ENCODE measurements at regions not wholly inside any gene's neighbourhood (a gene's known extent, or its start where the extent isn't known, plus 50 kb on each side); places are given as distances from the start of the nearest gene placed in this dataset.

GRCh38 chr1:103931891-103932290, 182.2 kb downstream of the AMY1C start:
- Mint-ChIP-seq H3K9me3 (peaks cover 0 to 7% (median 3%) of the 10 kb centered on the region in 7 donors), H3K4me1 (no peaks in the 10 kb centered on the region), H3K27ac (no peak overlapping the region), H3K4me3 (no peak overlapping the region), H3K27me3 (ENCODE audit: low read depth in 3 of 3) (no peaks in the 10 kb centered on the region), H3K36me3 (no peaks in the 10 kb centered on the region)
- Histone ChIP-seq H3K27me3 (ENCODE audit: control insufficient read depth in 2 of 2, insufficient read depth in 2 of 2, low read length in 2 of 2) (no peaks in the 10 kb centered on the region), H3K27ac (ENCODE audit: low read depth in 1 of 2, low read length in 2 of 2) (no peak overlapping the region), H2AFZ (ENCODE audit: insufficient read depth, low read depth, low read length, poor library complexity, severe bottlenecking) (no peak overlapping the region), H3K79me2 (ENCODE audit: insufficient read depth, low read length) (no peaks in the 10 kb centered on the region), H3K4me2 (replicated peaks; ENCODE audit: extremely low read depth, low read length, poor library complexity, severe bottlenecking) (no peak overlapping the region), H3K9ac (ENCODE audit: insufficient read depth, low read length, poor library complexity, severe bottlenecking) (no peak overlapping the region), H3K4me1 (ENCODE audit: control insufficient read depth in 1 of 2, insufficient read depth in 2 of 2, low read length in 2 of 2) (no peaks in the 10 kb centered on the region), H3K9me3 (replicated peaks in 1 of 2; ENCODE audit: control insufficient read depth in 1 of 2, insufficient read depth in 1 of 2, low read length in 2 of 2) (no peaks in the 10 kb centered on the region), H3K4me3 (replicated peaks in 1 of 3; ENCODE audit: low read depth in 2 of 3, low read length in 3 of 3) (no peak overlapping the region), H4K20me1 (ENCODE audit: insufficient read depth, low read length) (no peaks in the 10 kb centered on the region), H3K36me3 (replicated peaks in 1 of 2; ENCODE audit: control insufficient read depth in 1 of 2, insufficient read depth in 2 of 2, low read length in 2 of 2) (no peaks in the 10 kb centered on the region)
- TF ChIP-seq, protein P1, sequence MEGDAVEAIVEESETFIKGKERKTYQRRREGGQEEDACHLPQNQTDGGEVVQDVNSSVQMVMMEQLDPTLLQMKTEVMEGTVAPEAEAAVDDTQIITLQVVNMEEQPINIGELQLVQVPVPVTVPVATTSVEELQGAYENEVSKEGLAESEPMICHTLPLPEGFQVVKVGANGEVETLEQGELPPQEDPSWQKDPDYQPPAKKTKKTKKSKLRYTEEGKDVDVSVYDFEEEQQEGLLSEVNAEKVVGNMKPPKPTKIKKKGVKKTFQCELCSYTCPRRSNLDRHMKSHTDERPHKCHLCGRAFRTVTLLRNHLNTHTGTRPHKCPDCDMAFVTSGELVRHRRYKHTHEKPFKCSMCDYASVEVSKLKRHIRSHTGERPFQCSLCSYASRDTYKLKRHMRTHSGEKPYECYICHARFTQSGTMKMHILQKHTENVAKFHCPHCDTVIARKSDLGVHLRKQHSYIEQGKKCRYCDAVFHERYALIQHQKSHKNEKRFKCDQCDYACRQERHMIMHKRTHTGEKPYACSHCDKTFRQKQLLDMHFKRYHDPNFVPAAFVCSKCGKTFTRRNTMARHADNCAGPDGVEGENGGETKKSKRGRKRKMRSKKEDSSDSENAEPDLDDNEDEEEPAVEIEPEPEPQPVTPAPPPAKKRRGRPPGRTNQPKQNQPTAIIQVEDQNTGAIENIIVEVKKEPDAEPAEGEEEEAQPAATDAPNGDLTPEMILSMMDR (IDR thresholded peaks at IDR 0.05) = no peak
- no peak for DNase-seq
- intact Hi-C loops (cut with micrococcal nuclease) = no loop called here
- no CpG with 5 or more reads among the region's 1 CpG for WGBS (ENCODE audit: insufficient coverage)

DNA sequence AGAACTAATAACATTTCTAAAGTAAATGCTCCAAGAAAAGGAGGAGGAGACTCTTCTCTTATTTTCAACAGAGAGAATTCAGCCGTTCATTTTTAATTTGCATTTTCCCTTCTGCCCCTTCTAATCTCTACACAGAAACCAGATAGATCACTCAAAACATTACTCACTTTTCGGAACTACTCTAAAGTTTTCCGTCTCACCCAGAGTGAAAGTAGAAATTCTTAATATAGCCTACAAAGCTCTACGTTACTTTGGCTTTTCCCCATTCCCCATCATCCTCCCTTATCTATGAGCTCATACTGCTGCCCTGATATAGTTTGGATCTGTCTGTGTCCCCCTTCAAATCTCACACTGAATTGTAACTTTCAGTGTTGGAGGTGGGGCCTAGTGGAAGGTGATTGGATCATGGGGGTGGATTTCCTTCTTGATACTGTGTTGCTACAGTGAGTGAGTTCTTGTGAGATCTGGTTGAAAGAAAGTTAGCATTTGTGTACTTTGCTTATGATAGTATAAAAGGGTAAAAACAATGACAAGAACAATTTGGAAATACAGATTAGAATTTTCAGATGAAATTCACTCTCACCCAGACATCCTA, 188.2 kb downstream of the AMY1C start:
- H3K79me2 ChIP-seq (ENCODE audit: insufficient read depth, low read length) = no peaks in the 10 kb centered on the region
- TF ChIP-seq, protein P1 (IDR thresholded peaks at IDR 0.05) = no peak
- no peak overlapping the region for H3K4me3 Mint-ChIP-seq
- H3K27me3 Mint-ChIP-seq (ENCODE audit: low read depth in 3 of 3) = no peaks in the 10 kb centered on the region
- no peak for DNase-seq
- H3K9me3 Mint-ChIP-seq = peaks cover 0 to 2% (median 0%) of the 10 kb centered on the region in 7 donors
- intact Hi-C loops (cut with micrococcal nuclease) = no loop called here
- H3K4me3 ChIP-seq (replicated peaks in 1 of 3; ENCODE audit: low read depth in 2 of 3, low read length in 3 of 3) = no peak overlapping the region
- H4K20me1 ChIP-seq (ENCODE audit: insufficient read depth, low read length) = no peaks in the 10 kb centered on the region
- H3K9ac ChIP-seq (ENCODE audit: insufficient read depth, low read length, poor library complexity, severe bottlenecking) = no peak overlapping the region
- H3K27me3 ChIP-seq (ENCODE audit: control insufficient read depth in 2 of 2, insufficient read depth in 2 of 2, low read length in 2 of 2) = no peaks in the 10 kb centered on the region
- H3K27ac ChIP-seq (ENCODE audit: low read depth in 1 of 2, low read length in 2 of 2) = no peak overlapping the region
- no peaks in the 10 kb centered on the region for H3K9me3 ChIP-seq (replicated peaks in 1 of 2; ENCODE audit: control insufficient read depth in 1 of 2, insufficient read depth in 1 of 2, low read length in 2 of 2)
- H3K27ac Mint-ChIP-seq = no peak overlapping the region
- H3K4me1 Mint-ChIP-seq = no peaks in the 10 kb centered on the region
- H3K36me3 Mint-ChIP-seq = no peaks in the 10 kb centered on the region
- no peak overlapping the region for H2AFZ ChIP-seq (ENCODE audit: insufficient read depth, low read depth, low read length, poor library complexity, severe bottlenecking)
- WGBS (ENCODE audit: insufficient coverage) = 83% methylated on average over 1 of the region's 4 CpGs
- H3K4me2 ChIP-seq (replicated peaks; ENCODE audit: extremely low read depth, low read length, poor library complexity, severe bottlenecking) = no peak overlapping the region
- H3K4me1 ChIP-seq (ENCODE audit: control insufficient read depth in 1 of 2, insufficient read depth in 2 of 2, low read length in 2 of 2) = no peaks in the 10 kb centered on the region
- no peaks in the 10 kb centered on the region for H3K36me3 ChIP-seq (replicated peaks in 1 of 2; ENCODE audit: control insufficient read depth in 1 of 2, insufficient read depth in 2 of 2, low read length in 2 of 2)
